ENCODE measurements at regions not wholly inside any gene's neighbourhood (a gene's known extent, or its start where the extent isn't known, plus 50 kb on each side); places are given as distances from the start of the nearest gene placed in this dataset.

- DNase-seq (ENCODE audit: extremely low read depth in 1 of 4, low spot score in 3 of 4) = no peak
- Histone ChIP-seq H3K79me2 (ENCODE audit: control insufficient read depth, insufficient read depth, low read length) (no peaks in the 10 kb centered on the region), H3K4me3 (no peak overlapping the region), H3K36me3 (ENCODE audit: control insufficient read depth, insufficient read depth, low read length) (no peaks in the 10 kb centered on the region), H3K4me1 (replicated peaks in 1 of 2; ENCODE audit: control insufficient read depth in 2 of 2, insufficient read depth in 2 of 2, low read length in 2 of 2) (no peaks in the 10 kb centered on the region), H3K9me1 (ENCODE audit: control insufficient read depth, insufficient read depth, low read length) (no peaks in the 10 kb centered on the region), H3K9me3 (replicated peaks; ENCODE audit: control insufficient read depth, insufficient read depth, low read depth, low read length) (no peaks in the 10 kb centered on the region), H3K27ac (ENCODE audit: extremely low read depth, low read depth, low read length) (no peak overlapping the region), H2AFZ (ENCODE audit: low read depth, low read length) (no peak overlapping the region), H3K27me3 (ENCODE audit: control insufficient read depth in 2 of 2, insufficient read depth in 2 of 2, low read length in 2 of 2) (no peaks in the 10 kb centered on the region), H3K9ac (ENCODE audit: insufficient read depth in 1 of 2, low read depth in 2 of 2, low read length in 2 of 2) (no peak overlapping the region), H3K4me2 (ENCODE audit: insufficient read depth, low read length) (no peak overlapping the region), H4K20me1 (replicated peaks; ENCODE audit: control insufficient read depth, insufficient read depth, low read length) (no peaks in the 10 kb centered on the region)
- WGBS (ENCODE audit: insufficient coverage, low coverage, missing lambda C conversion rate) = 0% methylated on average over 9 of the region's 10 CpGs
- no peak for FAIRE-seq
- ChIA-PET POLR2A (no interaction called here), CTCF (ENCODE audit: low intra/inter-chr PET ratio) (no interaction called here)
- TF ChIP-seq CBFA2T2 (conservative IDR thresholded peaks at IDR 0.05) (no peak), ZC3H8 (IDR thresholded peaks at IDR 0.05) (no peak), ZNF133 (CRISPR knock-in tag; IDR thresholded peaks at IDR 0.05) (no peak), RFX5 (IDR thresholded peaks at IDR 0.05; ENCODE audit: low read depth, low read length) (no peak)
- no TSS peak for BruUV-seq (replicated peaks)
- in situ Hi-C loops (cut with MboI) = no loop called here
- no peak for ATAC-seq
- intact Hi-C loops (cut with micrococcal nuclease) = no loop called here
Measured at GRCh38 chr9:81103597-81104471, 585.5 kb downstream of the TLE1 start.

GRCh38 chr9:81097131-81097847 is 592.1 kb downstream of the TLE1 start:
- Histone ChIP-seq H3K4me1 (replicated peaks in 1 of 2; ENCODE audit: control insufficient read depth in 2 of 2, insufficient read depth in 2 of 2, low read length in 2 of 2) (no peaks in the 10 kb centered on the region), H2AFZ (ENCODE audit: low read depth, low read length) (no peak overlapping the region), H3K36me3 (ENCODE audit: control insufficient read depth, insufficient read depth, low read length) (no peaks in the 10 kb centered on the region), H3K9ac (ENCODE audit: insufficient read depth in 1 of 2, low read depth in 2 of 2, low read length in 2 of 2) (no peak overlapping the region), H4K20me1 (replicated peaks; ENCODE audit: control insufficient read depth, insufficient read depth, low read length) (no peaks in the 10 kb centered on the region), H3K9me3 (replicated peaks; ENCODE audit: control insufficient read depth, insufficient read depth, low read depth, low read length) (no peaks in the 10 kb centered on the region), H3K79me2 (ENCODE audit: control insufficient read depth, insufficient read depth, low read length) (no peaks in the 10 kb centered on the region), H3K9me1 (ENCODE audit: control insufficient read depth, insufficient read depth, low read length) (no peaks in the 10 kb centered on the region), H3K4me3 (no peak overlapping the region), H3K4me2 (ENCODE audit: insufficient read depth, low read length) (no peak overlapping the region), H3K27me3 (ENCODE audit: control insufficient read depth in 2 of 2, insufficient read depth in 2 of 2, low read length in 2 of 2) (no peaks in the 10 kb centered on the region), H3K27ac (ENCODE audit: extremely low read depth, low read depth, low read length) (no peak overlapping the region)
- ChIA-PET POLR2A (no interaction called here), CTCF (ENCODE audit: low intra/inter-chr PET ratio) (no interaction called here)
- intact Hi-C loops (cut with micrococcal nuclease) (no loop called here), in situ Hi-C loops (cut with MboI) (no loop called here)
- DNase-seq (ENCODE audit: extremely low read depth in 1 of 4, low spot score in 3 of 4) (no peak), ATAC-seq (no peak), FAIRE-seq (no peak)
- BruUV-seq (replicated peaks) = no TSS peak
- WGBS (ENCODE audit: insufficient coverage, low coverage, missing lambda C conversion rate) = 0% methylated on average over 2 of the region's 11 CpGs
- TF ChIP-seq RFX1 (IDR thresholded peaks at IDR 0.05) (no peak), MEF2D (tag; conservative IDR thresholded peaks at IDR 0.05; ENCODE audit: low read depth) (no peak), CCAR2 (IDR thresholded peaks at IDR 0.05; ENCODE audit: low read depth, low read length) (no peak), RBM25 (IDR thresholded peaks at IDR 0.05; ENCODE audit: low read depth, low read length, severe bottlenecking) (no peak), ZFX (CRISPR knock-in tag; IDR thresholded peaks at IDR 0.05) (no peak), SMAD1 (IDR thresholded peaks at IDR 0.05; ENCODE audit: low read depth, low read length, partially characterized antibody) (no peak), HSF4 (CRISPR knock-in tag; IDR thresholded peaks at IDR 0.05; ENCODE audit: borderline replicate concordance) (no peak), ZNF830 (CRISPR knock-in tag; IDR thresholded peaks at IDR 0.05) (no peak), ZNF431 (CRISPR knock-in tag; IDR thresholded peaks at IDR 0.05) (no peak)
